HG02571 (cell line): ENCODE measurements at regions not wholly inside any gene's neighbourhood (a gene's known extent, or its start where the extent isn't known, plus 50 kb on each side); places are given as distances from the start of the nearest gene placed in this dataset.
A peak's percentile ranks its signal among the peaks of the same experiment; 100 is the strongest.

Experiments
- ATAC-seq: cut with Tn5 transposase; IDR thresholded peaks from one replicate; pipeline ENCODE4 v1.9.1; 2021; ENCODE audit warnings: mild to moderate bottlenecking, moderate library complexity; ENCODE audit not compliant: unreplicated experiment

DNA sequence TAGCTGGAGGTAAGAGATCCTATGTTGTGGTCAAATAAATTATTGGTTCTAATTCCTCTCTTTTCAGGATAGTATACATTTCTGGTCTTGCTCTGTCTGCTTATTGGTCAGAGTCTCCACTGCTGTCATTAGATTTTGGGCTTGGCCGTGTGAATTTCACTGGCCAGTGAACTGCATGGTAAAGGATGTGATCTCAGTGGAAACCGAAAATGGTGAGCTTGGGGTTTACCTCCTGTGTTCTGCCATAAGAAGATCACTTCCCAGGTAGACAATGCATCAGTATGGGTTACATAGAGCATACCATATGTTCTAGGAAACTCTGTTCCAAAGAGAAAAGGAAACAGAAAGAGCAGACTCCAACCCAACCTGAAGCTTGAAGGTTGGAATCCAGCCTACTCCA is 1123.3 kb upstream of the B3GALT2 start:
- ATAC-seq, result no peak

DNA sequence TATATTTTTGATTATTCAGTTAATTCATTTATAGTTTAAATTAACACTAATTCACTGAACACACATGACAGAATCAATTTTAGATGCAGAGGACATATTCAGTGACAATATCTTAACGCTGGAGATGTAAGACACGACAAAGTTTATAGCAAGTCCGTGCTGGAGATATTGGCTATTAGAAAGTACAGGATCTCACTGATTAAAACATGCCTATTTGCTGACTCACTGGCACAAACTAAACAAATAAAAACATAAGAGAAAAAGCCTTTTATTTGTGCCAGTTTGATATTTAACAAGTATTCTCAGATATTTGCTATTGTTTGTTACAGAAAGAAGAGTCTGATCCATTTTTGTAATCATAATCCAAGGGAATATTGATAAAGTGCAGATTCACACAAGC is 1122.9 kb upstream of the B3GALT2 start:
- ATAC-seq, result no peak

DNA sequence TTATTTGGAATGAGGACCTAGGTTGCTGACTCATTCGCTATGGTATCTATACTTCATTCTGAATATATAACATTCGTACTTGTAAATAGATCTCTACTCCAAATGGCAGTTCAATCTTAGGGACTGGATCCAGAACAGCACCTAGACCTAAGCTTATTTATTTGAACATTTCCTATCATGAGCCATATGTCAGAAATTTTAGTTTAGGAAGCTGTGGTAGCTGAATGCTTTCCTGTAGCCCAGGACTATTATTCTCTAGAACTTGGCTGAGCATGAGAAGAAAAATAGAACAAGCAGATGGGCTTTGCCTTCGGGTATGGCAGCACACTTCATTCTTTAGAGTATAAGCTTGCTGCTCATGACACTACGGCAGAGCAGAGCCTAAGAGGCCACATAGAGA is 1114.4 kb upstream of the B3GALT2 start:
- no peak for ATAC-seq

DNA sequence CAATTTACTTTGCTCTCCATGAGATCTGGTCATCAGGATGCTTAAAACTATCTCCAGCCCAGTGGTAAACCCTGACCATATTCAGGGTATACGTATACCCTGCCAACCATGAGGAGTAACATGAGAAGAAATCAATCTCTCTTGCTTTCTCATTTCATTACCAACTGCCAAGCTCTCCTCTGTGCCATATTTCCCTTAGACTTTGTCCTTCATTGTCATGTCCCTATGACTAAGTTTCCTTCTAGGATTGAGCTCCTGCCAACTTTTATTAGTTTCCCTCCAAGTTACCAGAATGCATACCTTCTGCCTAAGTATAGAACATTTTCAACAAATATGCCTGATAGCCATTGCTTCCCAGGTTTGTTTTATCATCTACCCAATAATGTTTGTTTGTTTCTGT is 1113.9 kb upstream of the B3GALT2 start:
- ATAC-seq, result no peak

DNA sequence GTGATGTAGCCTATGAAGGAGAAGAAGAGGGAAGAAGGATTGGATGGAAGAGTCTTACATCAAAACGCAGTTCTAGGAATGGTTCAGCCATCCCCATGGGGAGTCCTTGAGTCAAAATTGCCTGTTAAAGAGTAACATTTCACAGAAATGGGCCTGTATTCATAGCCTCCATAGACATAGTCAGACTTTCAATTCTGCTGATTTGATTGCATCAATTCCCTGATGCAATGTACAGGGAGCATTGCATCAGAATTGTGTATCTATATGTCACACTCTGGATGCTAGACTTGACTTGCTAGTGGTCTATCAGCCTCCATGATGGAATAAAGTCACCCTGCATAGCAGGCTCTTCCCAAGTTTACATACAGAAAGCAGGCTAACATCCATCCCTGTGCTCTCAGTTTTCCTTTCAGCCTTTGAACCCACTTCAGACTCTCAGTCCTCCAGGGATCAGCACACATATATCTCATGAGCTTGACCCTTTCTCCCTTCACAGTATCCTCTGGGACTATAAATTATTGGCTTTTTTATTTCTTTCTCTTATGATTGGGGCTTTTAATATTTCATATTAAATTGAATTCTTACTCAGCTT is 1111.7 kb upstream of the B3GALT2 start:
- ATAC-seq, result no peak

DNA sequence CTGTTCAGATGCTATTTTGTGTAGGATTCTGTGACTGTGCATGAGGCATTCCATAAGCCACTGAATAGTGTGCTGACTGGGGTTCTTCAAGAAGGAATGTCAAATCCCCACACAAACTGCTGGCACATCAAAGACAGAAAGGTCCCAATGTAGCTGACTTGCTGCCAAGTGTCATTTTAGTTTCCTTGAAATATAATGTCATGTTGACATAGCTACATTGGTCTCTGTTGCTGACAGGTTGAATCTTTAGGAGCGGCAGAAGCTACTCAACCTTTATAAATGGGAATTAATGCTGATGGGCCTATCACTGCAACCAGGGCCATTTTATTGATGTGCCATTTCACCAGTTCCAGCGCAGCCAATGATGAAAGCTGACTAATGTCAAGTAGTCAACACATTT is 1110.7 kb upstream of the B3GALT2 start:
- ATAC-seq, result no peak

DNA sequence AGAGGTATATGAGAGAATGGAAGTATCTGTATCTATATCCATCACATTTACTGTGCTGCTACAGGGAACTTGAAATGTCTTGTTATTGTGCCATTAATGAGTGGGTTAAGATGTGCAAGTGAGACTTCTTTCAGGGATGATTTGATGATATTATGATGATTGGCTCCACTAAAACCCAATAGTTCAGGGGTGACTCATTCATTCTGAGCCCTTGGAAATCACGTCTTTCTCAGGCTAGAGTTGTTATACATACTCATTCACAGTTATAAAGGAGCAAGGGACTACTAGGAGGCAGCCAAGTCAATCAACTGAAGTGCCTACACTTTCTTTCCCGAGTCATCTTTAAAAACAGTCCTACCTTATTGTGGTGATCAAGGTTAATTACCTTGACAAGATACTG is 1109.8 kb upstream of the B3GALT2 start:
- ATAC-seq, result no peak

DNA sequence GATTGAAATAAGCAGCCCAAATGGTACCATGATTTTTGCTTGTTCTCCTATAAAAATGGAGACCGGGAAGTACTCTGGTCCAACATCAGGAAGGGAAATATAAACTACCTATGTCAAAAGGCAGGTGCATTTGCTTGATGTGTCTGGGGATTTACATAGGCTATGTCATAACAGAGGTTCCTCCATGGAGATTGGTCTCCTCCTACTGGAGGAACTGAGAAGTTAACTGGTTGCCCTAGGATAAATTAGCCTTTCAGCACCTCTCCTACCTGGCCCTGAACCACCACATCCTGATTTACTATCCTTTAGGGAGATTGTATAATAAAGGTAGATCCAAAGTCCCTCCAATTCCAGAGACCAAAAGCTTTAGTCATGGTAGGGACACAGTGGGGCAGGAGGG is 1109.3 kb upstream of the B3GALT2 start:
- ATAC-seq, result peak; percentile 93

DNA sequence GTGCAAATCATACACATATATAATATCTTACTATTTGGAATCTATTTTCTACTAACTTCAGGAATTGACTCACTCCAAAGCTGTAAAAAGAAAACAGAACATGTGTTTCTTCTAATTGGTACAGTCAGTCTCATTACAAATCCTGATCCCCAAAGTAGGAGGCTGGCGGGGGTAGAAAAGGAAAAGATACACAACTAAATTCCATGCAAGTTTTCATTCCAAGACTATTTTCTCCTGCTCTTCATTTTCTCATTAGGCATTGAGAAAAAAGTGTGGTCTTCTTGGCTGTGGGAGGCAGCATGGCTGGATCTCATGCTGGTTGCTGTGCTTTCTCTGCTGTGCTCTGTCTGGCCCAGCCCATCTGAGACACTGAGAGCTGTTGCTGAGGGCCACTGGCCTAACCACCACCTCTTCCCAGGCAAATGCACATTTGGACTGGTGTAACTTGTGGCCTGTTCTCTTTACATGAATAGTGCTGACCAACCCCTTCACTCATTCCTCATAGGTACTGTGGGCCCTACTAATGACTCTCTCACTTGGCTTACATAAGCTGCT is 1107.5 kb upstream of the B3GALT2 start:
- no peak for ATAC-seq

DNA sequence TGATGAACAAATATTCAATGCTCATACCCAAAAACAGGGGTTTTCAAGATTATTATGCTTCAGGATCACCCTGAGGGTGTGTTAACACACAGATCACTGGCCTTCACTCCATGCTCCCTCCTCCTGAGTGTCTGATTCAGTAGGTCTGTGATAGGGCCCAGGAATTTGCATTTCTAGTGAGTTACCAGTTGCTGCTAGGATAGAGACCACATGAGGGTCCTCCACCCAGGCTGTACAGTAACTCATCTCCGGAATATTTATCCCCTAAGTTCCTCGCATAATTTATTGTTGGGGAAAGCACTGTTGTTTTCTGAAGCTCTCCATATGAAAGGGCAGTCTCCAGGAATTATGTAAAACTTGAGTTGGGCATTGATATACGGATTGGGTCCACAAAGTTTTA is 1106.6 kb upstream of the B3GALT2 start:
- no peak for ATAC-seq

DNA sequence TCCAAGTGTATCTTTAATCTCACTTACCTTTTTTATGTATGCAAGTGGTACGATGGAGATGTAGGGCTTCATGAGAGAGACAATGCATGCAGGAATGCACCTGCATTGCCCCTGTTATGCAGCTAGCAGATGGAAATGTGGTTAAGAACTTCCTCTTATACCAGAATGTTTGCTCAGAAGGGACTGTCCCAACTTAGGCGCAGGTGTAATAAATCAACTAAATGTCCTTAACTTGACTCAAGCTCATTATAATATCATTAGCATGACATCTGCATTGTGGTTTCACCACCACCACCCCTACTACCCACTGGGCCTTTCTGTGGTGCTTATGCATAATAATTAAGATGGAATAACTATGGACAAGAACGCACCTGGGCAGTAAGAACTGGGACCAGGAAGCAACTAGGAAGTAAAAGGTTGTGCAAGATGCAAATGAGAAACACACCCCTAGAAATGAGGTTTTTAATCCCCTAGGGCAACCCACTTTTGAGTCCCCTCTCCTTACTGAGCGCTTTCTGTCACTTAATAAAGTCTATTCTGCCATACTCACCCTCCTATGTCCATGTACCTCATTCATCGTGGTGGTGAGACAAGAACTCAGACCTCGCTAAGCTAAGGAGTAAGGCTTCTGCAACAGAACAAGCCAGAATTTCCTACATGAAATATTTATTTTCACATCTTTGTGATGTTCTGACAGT is 1103.3 kb upstream of the B3GALT2 start:
- peak; percentile 99 for ATAC-seq

DNA sequence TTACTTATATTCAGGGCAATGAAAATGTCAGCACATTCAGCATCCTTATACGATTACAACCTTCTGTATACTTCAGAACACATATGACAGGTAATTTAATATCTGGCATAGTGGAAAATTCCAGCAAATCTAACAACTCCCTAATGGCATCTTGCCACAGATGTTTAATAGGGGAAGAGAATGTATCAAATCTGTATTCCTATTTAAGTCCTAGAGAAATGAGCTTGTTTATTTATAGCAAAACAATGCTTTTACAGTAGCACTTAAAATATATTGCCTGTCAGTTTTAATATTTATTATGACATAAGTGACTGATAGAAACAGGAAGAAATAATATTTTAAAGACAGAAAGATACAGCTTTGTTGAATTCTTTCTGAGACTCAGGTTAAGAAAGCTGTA is 1101.8 kb upstream of the B3GALT2 start:
- ATAC-seq, result no peak

DNA sequence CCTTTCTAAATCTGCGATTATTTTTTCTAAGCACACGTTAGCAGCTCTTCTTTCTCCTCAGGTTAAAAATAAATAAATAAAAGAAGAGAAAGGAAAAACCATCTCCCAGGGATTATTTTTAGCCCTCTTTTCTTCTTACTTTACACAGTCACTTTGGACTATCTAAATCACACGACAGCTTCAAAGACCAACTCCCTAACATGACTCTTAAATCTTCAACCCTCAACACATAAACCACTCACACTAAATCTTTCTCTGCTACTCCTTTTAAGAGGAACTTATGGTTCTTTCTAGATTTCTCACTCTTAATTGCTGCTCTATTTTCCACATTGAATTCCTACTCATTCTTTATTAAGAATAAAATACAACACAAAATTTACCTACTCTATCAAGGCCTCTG is 1095.0 kb upstream of the B3GALT2 start:
- ATAC-seq, result no peak

DNA sequence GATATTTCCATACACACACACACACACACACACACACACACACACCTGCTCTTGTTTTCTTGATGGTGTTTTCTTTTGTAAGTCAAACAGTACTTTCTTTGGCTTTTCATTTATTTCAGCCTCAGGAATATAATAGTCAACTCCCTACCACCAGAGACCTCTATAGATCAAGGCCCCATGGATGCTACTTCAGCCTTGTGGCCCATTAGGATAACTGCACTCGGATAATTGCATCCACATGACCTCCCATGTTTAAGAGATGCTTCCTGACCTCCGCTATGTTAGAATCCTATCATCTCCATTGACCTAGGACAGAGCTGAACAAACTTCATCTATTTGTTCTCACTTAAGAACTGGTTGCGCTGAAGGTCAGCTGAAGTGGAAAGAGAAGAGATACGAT is 1094.0 kb upstream of the B3GALT2 start:
- ATAC-seq, result no peak

DNA sequence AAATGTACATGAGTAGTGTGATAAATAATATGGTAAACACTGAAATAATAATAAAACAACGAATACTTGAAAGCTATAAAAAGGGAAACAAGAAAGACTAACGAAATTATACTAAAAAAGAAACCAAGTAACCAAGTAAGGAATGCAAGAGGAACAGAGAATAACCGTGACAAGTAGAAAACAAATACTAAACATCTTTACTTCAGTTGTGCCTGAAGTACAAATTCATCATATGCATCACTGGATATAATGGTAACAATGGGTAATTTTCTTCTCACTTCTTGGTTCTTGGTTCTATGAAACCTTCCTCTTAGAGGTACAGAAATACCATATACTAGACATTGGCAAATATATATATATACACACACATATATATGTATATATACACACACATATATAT is 1093.6 kb upstream of the B3GALT2 start:
- peak; percentile 82 for ATAC-seq

DNA sequence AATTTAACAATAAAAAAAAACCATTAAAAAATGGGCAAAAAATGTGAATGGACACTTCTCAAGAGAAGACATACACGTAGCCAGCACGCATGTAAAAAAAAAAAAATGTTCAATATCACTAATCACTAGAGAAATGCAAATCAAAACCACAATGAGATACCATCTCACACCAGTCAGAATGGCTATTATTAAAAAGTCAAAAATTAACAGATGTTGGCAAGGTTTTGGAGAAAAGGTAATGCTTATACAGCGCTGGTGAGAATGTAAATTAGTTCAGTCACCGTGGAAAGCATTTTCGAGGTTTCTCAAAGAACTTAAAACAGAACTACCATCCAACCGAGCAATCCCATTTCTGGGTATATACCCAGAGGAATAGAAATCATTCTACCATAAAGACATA is 1091.5 kb upstream of the B3GALT2 start:
- peak; percentile 32 for ATAC-seq

DNA sequence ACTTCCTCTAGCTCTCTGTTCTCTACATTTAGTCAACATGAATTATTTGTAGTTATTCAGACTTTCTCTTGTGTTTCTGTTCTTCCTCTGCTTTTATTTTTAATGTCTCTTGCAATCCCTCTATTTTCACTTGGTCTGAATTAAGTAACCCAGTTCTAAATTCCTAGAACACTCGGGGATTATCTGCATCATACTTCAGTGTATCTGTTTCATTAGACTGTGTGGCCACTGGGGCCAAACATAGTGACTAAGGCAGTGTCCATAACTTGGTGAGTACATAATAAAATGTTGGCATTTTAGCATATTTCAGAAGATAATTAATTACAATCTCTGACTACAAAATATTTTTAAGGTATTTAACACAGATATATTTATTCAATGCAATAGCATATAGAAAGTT is 1087.2 kb upstream of the B3GALT2 start:
- no peak for ATAC-seq

DNA sequence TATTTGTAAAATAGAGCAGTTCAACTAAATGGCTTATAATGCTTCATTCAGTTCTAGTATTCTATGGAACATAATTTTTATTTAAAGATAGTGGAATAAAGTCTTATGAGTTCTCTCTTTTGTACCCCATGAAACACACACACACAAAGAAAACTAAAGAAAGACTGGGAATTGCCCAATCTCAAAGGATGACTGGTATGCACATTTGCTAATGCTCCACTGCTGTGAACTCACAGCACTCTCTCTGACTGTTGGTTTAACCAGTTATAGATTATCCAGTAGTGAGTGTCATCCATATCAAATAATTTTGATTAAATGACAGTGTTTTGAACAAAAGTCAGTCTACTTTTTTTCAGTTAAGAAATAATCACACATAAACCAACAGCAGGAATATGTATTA is 1082.4 kb upstream of the B3GALT2 start:
- ATAC-seq, result no peak

DNA sequence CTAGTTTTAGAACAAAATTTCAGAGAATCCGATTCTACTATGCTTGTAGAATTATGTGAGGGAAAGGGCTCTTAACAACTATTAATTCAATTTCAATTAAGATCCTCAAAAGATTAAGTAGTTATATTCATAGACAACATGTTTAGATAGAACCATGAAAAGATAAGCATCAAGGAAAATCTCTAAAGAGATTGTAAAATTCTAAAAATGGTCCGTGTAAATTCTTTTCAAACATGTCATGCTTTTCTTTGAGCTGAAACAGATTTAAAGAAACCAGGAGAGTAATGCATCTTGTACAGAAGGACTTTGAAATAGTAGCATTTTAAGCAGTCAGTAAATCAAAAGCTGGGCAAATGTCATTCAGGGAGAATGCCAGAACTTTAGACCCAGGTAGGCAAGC is 1080.6 kb upstream of the B3GALT2 start:
- no peak for ATAC-seq

DNA sequence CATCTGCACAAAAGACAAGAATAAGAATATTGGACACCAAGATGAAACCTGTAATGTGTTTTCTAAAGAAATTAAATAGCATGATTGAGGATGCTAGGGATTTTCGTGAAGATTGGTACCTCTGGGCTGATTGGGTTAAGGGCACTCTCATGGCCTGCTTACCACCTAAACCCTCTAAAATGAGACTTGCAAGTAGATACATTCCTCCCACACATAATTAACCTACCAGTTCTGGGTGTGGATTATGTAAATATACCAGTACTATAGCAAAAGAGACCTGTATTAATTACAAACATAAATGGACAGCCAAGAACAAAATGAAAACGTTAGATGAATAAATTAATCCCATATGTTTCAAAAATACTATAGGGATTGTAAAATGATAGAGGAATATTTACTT is 1069.6 kb upstream of the B3GALT2 start:
- ATAC-seq, result no peak

DNA sequence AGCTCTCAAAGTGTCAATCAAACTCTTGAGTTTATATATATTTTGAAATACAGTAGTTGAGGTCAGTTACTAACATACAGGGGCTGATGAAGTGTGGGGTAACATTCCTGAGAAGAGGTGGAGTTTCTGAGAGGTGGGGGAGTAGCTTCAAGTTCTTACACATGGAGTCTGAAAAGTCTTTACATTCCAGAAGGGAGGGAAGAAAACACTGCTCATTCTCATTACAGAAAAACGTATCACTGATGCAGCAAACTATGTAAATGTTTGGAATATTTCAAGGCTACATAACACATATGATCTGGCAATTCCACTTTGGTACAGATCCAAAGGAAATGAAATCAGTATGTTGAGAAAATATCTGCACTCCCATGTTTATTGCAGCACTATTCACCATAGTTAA is 1065.8 kb upstream of the B3GALT2 start:
- no peak for ATAC-seq

DNA sequence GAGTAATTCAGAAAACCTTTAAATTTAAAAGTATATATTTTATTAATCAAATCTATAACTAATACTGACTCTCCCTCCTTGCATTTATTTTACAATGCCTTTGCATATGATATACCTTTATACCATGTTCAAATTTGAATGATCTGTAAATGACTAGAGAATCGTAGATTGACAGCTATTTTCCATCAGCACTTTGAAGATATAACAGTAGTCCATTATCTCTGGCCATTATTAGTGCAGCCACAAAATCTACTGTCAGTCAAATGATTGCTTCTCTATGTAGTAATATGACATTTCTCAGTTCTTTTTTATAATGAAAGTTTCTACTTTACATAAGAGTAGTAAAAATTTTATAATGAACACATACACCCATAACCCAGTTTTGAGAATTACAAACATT is 1054.8 kb upstream of the B3GALT2 start:
- no peak for ATAC-seq

DNA sequence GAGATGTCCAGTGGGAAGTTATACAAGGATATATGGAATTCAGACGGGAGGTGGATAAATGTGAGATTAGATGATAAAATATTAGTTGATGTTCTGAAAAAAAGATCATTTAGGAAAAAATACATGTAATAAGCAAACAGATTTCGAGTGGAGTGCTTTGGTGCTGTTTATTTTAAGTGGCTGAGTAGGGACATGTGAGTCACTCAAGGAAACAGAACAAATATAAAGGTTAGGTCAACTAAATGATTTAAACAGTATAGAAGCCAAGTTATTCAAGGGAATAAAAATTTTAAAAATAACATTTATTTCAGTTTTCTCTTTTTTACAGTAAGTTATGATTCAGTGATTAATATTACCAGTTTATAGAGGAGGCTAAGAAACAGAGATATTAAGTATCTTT is 1046.7 kb upstream of the B3GALT2 start:
- ATAC-seq, result no peak
